Fibroblast of skin of abdomen (primary cell): ENCODE measurements at regions not wholly inside any gene's neighbourhood (a gene's known extent, or its start where the extent isn't known, plus 50 kb on each side); places are given as distances from the start of the nearest gene placed in this dataset.

Experiments
- DNase-seq: peaks from one replicate; pipeline ENCODE4 v3.0.0-alpha.2; 2013

GRCh38 chr7:91527460-91527859 lies 263.2 kb downstream of the FZD1 start:
- no peak for DNase-seq

- DNase-seq = no peak
Observed at GRCh38 chr7:91533996-91534395, 269.8 kb downstream of the FZD1 start.

GRCh38 chr7:91537260-91538152 lies 273.3 kb downstream of the FZD1 start:
- no peak for DNase-seq

GRCh38 chr7:91541641-91542040 lies 277.4 kb downstream of the FZD1 start:
- DNase-seq = no peak

- no peak for DNase-seq
Observed at GRCh38 chr7:91543646-91544045, 279.4 kb downstream of the FZD1 start.

GRCh38 chr7:91549878-91550277 lies 285.6 kb downstream of the FZD1 start:
- DNase-seq = no peak

GRCh38 chr7:91550931-91551330 lies 286.7 kb downstream of the FZD1 start:
- DNase-seq = no peak

GRCh38 chr7:91551377-91552175 lies 287.3 kb downstream of the FZD1 start:
- DNase-seq = no peak

- no peak for DNase-seq
Observed at GRCh38 chr7:91553410-91553895, 289.2 kb downstream of the FZD1 start.

GRCh38 chr7:91554883-91555282 lies 290.6 kb downstream of the FZD1 start:
- no peak for DNase-seq

- DNase-seq = no peak
Observed at GRCh38 chr7:91556239-91556638, 292.0 kb downstream of the FZD1 start.

GRCh38 chr7:91556956-91557650 lies 292.9 kb downstream of the FZD1 start:
- DNase-seq = peak; percentile 23

- DNase-seq = peak; percentile 91
Observed at GRCh38 chr7:91557789-91558404, 293.7 kb downstream of the FZD1 start.

GRCh38 chr7:91559947-91560346 lies 295.7 kb downstream of the FZD1 start:
- no peak for DNase-seq

GRCh38 chr7:91564101-91564500 lies 299.9 kb downstream of the FZD1 start:
- no peak for DNase-seq

GRCh38 chr7:91564541-91564940 lies 300.3 kb downstream of the FZD1 start:
- no peak for DNase-seq

- peak; percentile 72 for DNase-seq
Observed at GRCh38 chr7:91565499-91566401, 301.5 kb downstream of the FZD1 start.

- peak; percentile 55 for DNase-seq
Observed at GRCh38 chr7:91566402-91566732, 302.1 kb downstream of the FZD1 start.

GRCh38 chr7:91567081-91568012 lies 303.1 kb downstream of the FZD1 start:
- DNase-seq = no peak

GRCh38 chr7:91568138-91568537 lies 303.9 kb downstream of the FZD1 start:
- DNase-seq = no peak
